CD14-positive monocyte (primary cell): ENCODE measurements at regions not wholly inside any gene's neighbourhood (a gene's known extent, or its start where the extent isn't known, plus 50 kb on each side); places are given as distances from the start of the nearest gene placed in this dataset.
A peak's percentile ranks its signal among the peaks of the same experiment; 100 is the strongest.

Experiments used
- DNase-seq, 3 donors: peaks; one replicate each; pipeline ENCODE4 v3.0.0-alpha.2; 2011 to 2022
- H2AFZ ChIP-seq: 2 replicates; pipeline ENCODE4 v1.6.0; 2012; ENCODE audit warnings: mild to moderate bottlenecking, low read depth, low read length, inconsistent platforms; ENCODE audit not compliant: insufficient read depth, poor library complexity, severe bottlenecking
- H3K27ac ChIP-seq, 2 donors: 1 replicate in 1 of 2; 2 replicates in 1 of 2; pipeline ENCODE4 v1.5.1; 2012 to 2013; ENCODE audit warnings: low read length in 2 of 2, control low read depth in 1 of 2, inconsistent platforms in 1 of 2, low read depth in 1 of 2, mild to moderate bottlenecking in 1 of 2
- H3K27me3 ChIP-seq, 2 donors: one replicate each; pipeline versions ENCODE4 v1.6.0 to v1.6.1; 2011 to 2013; ENCODE audit warnings: low read length in 2 of 2; ENCODE audit not compliant: control insufficient read depth in 2 of 2, insufficient read depth in 2 of 2
- H3K36me3 ChIP-seq, 2 donors: replicated peaks in 1 of 2; 1 replicate in 1 of 2; 2 replicates in 1 of 2; pipeline versions ENCODE4 v1.5.1 to v1.6.1; 2012 to 2013; ENCODE audit warnings: low read length in 2 of 2, control low read depth in 1 of 2, inconsistent platforms in 1 of 2, mild to moderate bottlenecking in 1 of 2; ENCODE audit not compliant: insufficient read depth in 2 of 2, control insufficient read depth in 1 of 2
- H3K4me1 ChIP-seq, 2 donors: 1 replicate in 1 of 2; 2 replicates in 1 of 2; pipeline versions ENCODE4 v1.5.1 to v1.6.1; 2012 to 2013; ENCODE audit warnings: low read length in 2 of 2, control low read depth in 1 of 2, inconsistent platforms in 1 of 2, mild to moderate bottlenecking in 1 of 2, moderate library complexity in 1 of 2; ENCODE audit not compliant: insufficient read depth in 2 of 2, control insufficient read depth in 1 of 2
- H3K4me2 ChIP-seq: replicated peaks from 2 replicates; pipeline ENCODE3; 2012; ENCODE audit warnings: low read length, moderate library complexity, mild to moderate bottlenecking; ENCODE audit not compliant: poor library complexity, severe bottlenecking; ENCODE audit errors: extremely low read depth
- H3K4me3 ChIP-seq, 3 experiments: fragments of 200-600 bp in 1 of 3; sonication (generic) in 1 of 3; replicated peaks in 1 of 3; 1 replicate in 2 of 3; 2 replicates in 1 of 3; pipeline ENCODE4 v1.5.1; 2011 to 2013; ENCODE audit warnings: low read length in 3 of 3, mild to moderate bottlenecking in 3 of 3, control low read depth in 2 of 3, low read depth in 2 of 3, inconsistent platforms in 1 of 3, moderate library complexity in 1 of 3
- H3K79me2 ChIP-seq: 2 replicates; pipeline ENCODE4 v1.6.0; 2012; ENCODE audit warnings: mild to moderate bottlenecking, control low read depth, inconsistent platforms, low read length, moderate library complexity; ENCODE audit not compliant: insufficient read depth
- H3K9ac ChIP-seq: 2 replicates; pipeline ENCODE4 v1.6.0; 2017; ENCODE audit warnings: low read length, mild to moderate bottlenecking; ENCODE audit not compliant: insufficient read depth, poor library complexity, severe bottlenecking
- H3K9me3 ChIP-seq, 2 donors: replicated peaks in 1 of 2; 1 replicate in 1 of 2; 2 replicates in 1 of 2; pipeline versions ENCODE4 v1.5.1 to v1.6.1; 2012 to 2013; ENCODE audit warnings: low read length in 2 of 2, control low read depth in 1 of 2; ENCODE audit not compliant: control insufficient read depth in 1 of 2, insufficient read depth in 1 of 2
- H4K20me1 ChIP-seq: 2 replicates; pipeline ENCODE4 v1.6.0; 2012; ENCODE audit warnings: mild to moderate bottlenecking, low read length, control low read depth, moderate library complexity; ENCODE audit not compliant: insufficient read depth
- H3K27ac Mint-ChIP-seq, 7 donors: one replicate each; pipeline ENCODE4 v1.8.0; 2020; ENCODE audit warnings: mild to moderate bottlenecking in 7 of 7, mixed read lengths in 7 of 7, moderate library complexity in 6 of 7, inconsistent platforms in 2 of 7
- H3K27me3 Mint-ChIP-seq, 3 donors: one replicate each; pipeline ENCODE4 v1.8.0; 2021 to 2022; ENCODE audit warnings: low read depth in 3 of 3, mild to moderate bottlenecking in 3 of 3, mixed read lengths in 3 of 3, moderate library complexity in 3 of 3, inconsistent platforms in 1 of 3
- H3K36me3 Mint-ChIP-seq, 2 donors: one replicate each; pipeline ENCODE4 v1.8.0; 2020; ENCODE audit warnings: mixed read lengths in 2 of 2, inconsistent platforms in 1 of 2, mild to moderate bottlenecking in 1 of 2
- H3K4me1 Mint-ChIP-seq: one replicate; pipeline ENCODE4 v1.8.0; 2020; ENCODE audit warnings: mild to moderate bottlenecking, mixed read lengths
- H3K4me3 Mint-ChIP-seq, 2 donors: one replicate each; pipeline ENCODE4 v1.8.0; 2020; ENCODE audit warnings: mild to moderate bottlenecking in 2 of 2, mixed read lengths in 2 of 2, moderate library complexity in 1 of 2
- H3K9me3 Mint-ChIP-seq, 7 donors: one replicate each; pipeline ENCODE4 v1.8.0; 2020 to 2022; ENCODE audit warnings: mixed read lengths in 7 of 7, mild to moderate bottlenecking in 6 of 7, moderate library complexity in 6 of 7, inconsistent platforms in 2 of 7
- CTCF ChIP-seq: fragments of 200-600 bp; IDR thresholded peaks from one replicate; pipeline ENCODE4 v1.8.0; 2022; ENCODE audit warnings: antibody characterized with exemption, mild to moderate bottlenecking
- WGBS: methylation state at CpG from one replicate; pipeline ENCODE4 v1.1.5; 2013; ENCODE audit warnings: missing lambda C conversion rate; ENCODE audit not compliant: insufficient coverage; 5-methylcytosine and 5-hydroxymethylcytosine counted together
- intact Hi-C, 2 donors: fragments of 100-400 bp; cut with micrococcal nuclease; formaldehyde crosslinking; loops; one replicate each; pipeline versions ENCODE4 v1.15.0 to v1.15.1; 2023

GRCh38 chr1:47522935-47523834 lies 85.3 kb downstream of the FOXD2 start:
- no peak overlapping the region for H3K27ac ChIP-seq
- 50% methylated on average over 5 of the region's 10 CpGs for WGBS
- no peaks in the 10 kb centered on the region for H3K36me3 ChIP-seq
- intact Hi-C loops, result no loop called here
- Mint-ChIP-seq H3K27ac (no peak overlapping the region), H3K4me3 (peak overlapping the region in 1 of 2 donors; percentile 42), H3K9me3 (peaks cover 0 to 2% (median 0%) of the 10 kb centered on the region in 7 donors), H3K4me1 (peaks cover 11% of the 10 kb centered on the region), H3K27me3 (peaks cover 16 to 27% (median 17%) of the 10 kb centered on the region in 3 donors), H3K36me3 (no peaks in the 10 kb centered on the region)
- H2AFZ ChIP-seq, result no peak overlapping the region
- no peaks in the 10 kb centered on the region for H4K20me1 ChIP-seq
- no peak for DNase-seq
- H3K4me1 ChIP-seq, result no peaks in the 10 kb centered on the region
- H3K79me2 ChIP-seq, result no peaks in the 10 kb centered on the region
- H3K9ac ChIP-seq, result no peak overlapping the region
- H3K4me2 ChIP-seq, result no peak overlapping the region
- no peaks in the 10 kb centered on the region for H3K9me3 ChIP-seq
- H3K27me3 ChIP-seq, result peaks cover 4% of the 10 kb centered on the region in 2 donors
- no peak for TF ChIP-seq CTCF
- H3K4me3 ChIP-seq, result no peak overlapping the region

GRCh38 chr1:47523835-47524215 lies 86.0 kb downstream of the FOXD2 start:
- Mint-ChIP-seq H3K27me3 (peaks cover 16 to 29% (median 17%) of the 10 kb centered on the region in 3 donors), H3K4me1 (peaks cover 11% of the 10 kb centered on the region), H3K27ac (peak overlapping the region in 1 of 7 donors; percentile 37), H3K9me3 (peaks cover 0 to 2% (median under 1%) of the 10 kb centered on the region in 7 donors), H3K36me3 (no peaks in the 10 kb centered on the region), H3K4me3 (no peak overlapping the region)
- H3K9ac ChIP-seq, result no peak overlapping the region
- no peak for DNase-seq
- H3K79me2 ChIP-seq, result no peaks in the 10 kb centered on the region
- H2AFZ ChIP-seq, result no peak overlapping the region
- no peaks in the 10 kb centered on the region for H3K9me3 ChIP-seq
- no CpG with 5 or more reads among the region's 4 CpGs for WGBS
- H3K4me3 ChIP-seq, result no peak overlapping the region
- no peaks in the 10 kb centered on the region for H3K36me3 ChIP-seq
- intact Hi-C loops, result no loop called here
- peaks cover 4% of the 10 kb centered on the region in 2 donors for H3K27me3 ChIP-seq
- no peaks in the 10 kb centered on the region for H4K20me1 ChIP-seq
- no peak for TF ChIP-seq CTCF
- no peaks in the 10 kb centered on the region for H3K4me1 ChIP-seq
- no peak overlapping the region for H3K27ac ChIP-seq
- no peak overlapping the region for H3K4me2 ChIP-seq
